Prostate gland (tissue), 2 donors: ENCODE measurements at regions not wholly inside any gene's neighbourhood (a gene's known extent, or its start where the extent isn't known, plus 50 kb on each side); places are given as distances from the start of the nearest gene placed in this dataset.

ENCODE experiments used
- DNase-seq: peaks from one replicate; pipeline ENCODE4 v3.0.0-alpha.2; 2019; ENCODE audit warnings: low spot score
- H3K27ac ChIP-seq, 2 donors: fragments of 200-600 bp; sonication (generic); 2 replicates each; pipeline ENCODE4 v1.5.1; 2017 to 2019
- H3K27me3 ChIP-seq: fragments of 200-600 bp; sonication (generic); replicated peaks from 2 replicates; pipeline ENCODE4 v1.5.1; 2019; ENCODE audit not compliant: insufficient read depth
- H3K36me3 ChIP-seq, 2 donors: fragments of 200-600 bp; sonication (generic); 1 replicate in 1 of 2; 2 replicates in 1 of 2; pipeline versions ENCODE4 v1.5.1 to v1.8.1; 2017 to 2019
- H3K4me1 ChIP-seq: fragments of 200-600 bp; sonication (generic); replicated peaks from 2 replicates; pipeline ENCODE4 v1.5.1; 2019
- H3K4me3 ChIP-seq, 2 donors: fragments of 200-600 bp; sonication (generic); 2 replicates each; pipeline ENCODE4 v1.5.1; 2017 to 2019
- H3K9me3 ChIP-seq: fragments of 200-600 bp; sonication (generic); 2 replicates; pipeline ENCODE4 v1.5.1; 2017
- POLR2A ChIP-seq: fragments of 450-650 bp; IDR thresholded peaks from one replicate; pipeline ENCODE4 v1.6.1; 2016; ENCODE audit warnings: antibody characterized with exemption, mild to moderate bottlenecking
- POLR2AphosphoS5 ChIP-seq: sonication (generic); formaldehyde crosslinking; IDR thresholded peaks from one replicate; pipeline ENCODE4 v1.6.1; 2017; ENCODE audit warnings: antibody characterized with exemption
- WGBS: methylation state at CpG from one replicate; pipeline ENCODE4 v1.1.5; 2018; 5-methylcytosine and 5-hydroxymethylcytosine counted together
- intact Hi-C: fragments of 100-400 bp; cut with DNase I; formaldehyde crosslinking; loops from one replicate; pipeline ENCODE4 v1.14.2; 2022
- TF ChIP-seq, protein P1 (sequence below), 4 experiments: fragments of 200-600 bp in 2 of 4; fragments of 450-650 bp in 2 of 4; sonication (generic) in 2 of 4; IDR thresholded peaks; 1 replicate in 3 of 4; 2 replicates in 1 of 4; pipeline ENCODE4 v1.5.1; 2016 to 2019; ENCODE audit warnings: antibody characterized with exemption in 4 of 4, mild to moderate bottlenecking in 2 of 4, moderate library complexity in 2 of 4

DNA sequence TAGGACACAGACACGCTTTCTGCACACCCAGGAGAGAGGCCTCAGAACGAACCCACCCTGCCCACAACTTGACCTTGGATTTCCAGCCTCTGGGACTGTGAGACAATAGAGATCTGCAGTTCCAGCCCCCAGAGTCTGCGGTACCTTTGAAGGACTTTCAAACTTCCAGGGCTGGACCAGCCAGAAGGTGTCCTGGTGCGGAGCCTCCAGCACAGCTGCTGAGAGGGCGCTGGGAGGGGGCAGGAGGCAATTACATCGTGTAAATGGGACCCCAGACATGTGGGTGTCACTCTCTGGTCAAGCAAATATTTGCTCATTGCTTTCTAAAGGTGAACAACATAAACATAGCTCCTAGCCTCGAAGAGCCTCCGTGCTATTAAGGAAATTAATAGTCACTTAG lies 58.7 kb upstream of the ACTRT2 start:
- Histone ChIP-seq H3K4me3 (no peak overlapping the region), H3K4me1 (no peaks in the 10 kb centered on the region), H3K36me3 (no peaks in the 10 kb centered on the region), H3K27me3 (no peaks in the 10 kb centered on the region), H3K9me3 (no peaks in the 10 kb centered on the region), H3K27ac (no peak overlapping the region)
- TF ChIP-seq POLR2AphosphoS5 (no peak), POLR2A (no peak)
- TF ChIP-seq, protein P1, sequence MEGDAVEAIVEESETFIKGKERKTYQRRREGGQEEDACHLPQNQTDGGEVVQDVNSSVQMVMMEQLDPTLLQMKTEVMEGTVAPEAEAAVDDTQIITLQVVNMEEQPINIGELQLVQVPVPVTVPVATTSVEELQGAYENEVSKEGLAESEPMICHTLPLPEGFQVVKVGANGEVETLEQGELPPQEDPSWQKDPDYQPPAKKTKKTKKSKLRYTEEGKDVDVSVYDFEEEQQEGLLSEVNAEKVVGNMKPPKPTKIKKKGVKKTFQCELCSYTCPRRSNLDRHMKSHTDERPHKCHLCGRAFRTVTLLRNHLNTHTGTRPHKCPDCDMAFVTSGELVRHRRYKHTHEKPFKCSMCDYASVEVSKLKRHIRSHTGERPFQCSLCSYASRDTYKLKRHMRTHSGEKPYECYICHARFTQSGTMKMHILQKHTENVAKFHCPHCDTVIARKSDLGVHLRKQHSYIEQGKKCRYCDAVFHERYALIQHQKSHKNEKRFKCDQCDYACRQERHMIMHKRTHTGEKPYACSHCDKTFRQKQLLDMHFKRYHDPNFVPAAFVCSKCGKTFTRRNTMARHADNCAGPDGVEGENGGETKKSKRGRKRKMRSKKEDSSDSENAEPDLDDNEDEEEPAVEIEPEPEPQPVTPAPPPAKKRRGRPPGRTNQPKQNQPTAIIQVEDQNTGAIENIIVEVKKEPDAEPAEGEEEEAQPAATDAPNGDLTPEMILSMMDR (IDR thresholded peaks at IDR 0.05) = no peak
- WGBS = 53% methylated on average over 8 of the region's 8 CpGs
- no peak for DNase-seq
- intact Hi-C loops = no loop called here

DNA sequence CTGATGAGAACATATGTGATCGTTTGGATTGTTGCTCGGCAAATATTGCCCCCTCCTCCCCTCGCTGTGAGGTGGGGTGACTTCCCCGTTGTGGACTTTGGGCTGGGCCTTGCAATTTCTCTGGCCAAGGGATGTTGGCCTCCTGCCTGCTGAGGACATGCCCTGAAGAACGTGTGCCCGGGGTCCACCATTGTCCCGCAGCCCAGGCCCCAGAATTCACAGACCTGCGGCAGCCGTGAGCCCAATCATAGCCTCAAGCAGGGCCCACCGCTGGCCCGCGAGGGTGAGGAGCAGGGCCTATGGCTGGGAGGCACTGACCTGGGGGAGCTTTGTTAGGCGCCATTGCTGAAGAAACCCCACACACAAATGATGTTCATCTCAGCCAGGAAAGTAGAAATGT lies 58.3 kb upstream of the ACTRT2 start:
- WGBS = 51% methylated on average over 13 of the region's 13 CpGs
- DNase-seq = no peak
- TF ChIP-seq, protein P1 (IDR thresholded peaks at IDR 0.05) = no peak
- no peak for TF ChIP-seq POLR2A
- TF ChIP-seq POLR2AphosphoS5 = no peak
- Histone ChIP-seq H3K9me3 (no peaks in the 10 kb centered on the region), H3K4me3 (no peak overlapping the region), H3K27me3 (no peaks in the 10 kb centered on the region), H3K36me3 (no peaks in the 10 kb centered on the region), H3K4me1 (no peaks in the 10 kb centered on the region), H3K27ac (no peak overlapping the region)
- intact Hi-C loops = no loop called here

DNA sequence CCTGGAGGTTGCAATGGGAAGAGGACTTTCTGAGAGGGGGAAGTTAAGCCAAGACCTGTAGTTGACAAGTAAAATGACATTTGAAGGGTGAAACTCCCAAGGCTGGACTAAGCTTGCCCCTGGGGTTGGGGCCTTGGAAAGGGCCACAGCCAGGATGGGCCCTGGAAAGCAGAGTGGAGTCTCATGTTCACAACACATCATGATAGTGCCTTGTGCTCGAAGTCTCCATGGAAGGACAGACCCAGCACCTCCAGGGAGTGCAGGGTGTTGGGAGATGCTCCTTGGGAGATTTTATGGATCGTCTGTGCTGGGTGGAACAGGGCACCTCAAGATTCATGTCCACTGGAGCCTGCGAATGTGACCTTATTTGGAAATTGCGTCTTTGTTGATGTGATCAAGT lies 55.6 kb upstream of the ACTRT2 start:
- no peak for DNase-seq
- H3K27ac ChIP-seq = no peak overlapping the region
- TF ChIP-seq, protein P1 (IDR thresholded peaks at IDR 0.05) = no peak
- TF ChIP-seq POLR2AphosphoS5 (no peak), POLR2A (no peak)
- intact Hi-C loops = no loop called here
- H3K4me3 ChIP-seq = no peak overlapping the region
- H3K36me3 ChIP-seq = no peaks in the 10 kb centered on the region
- 88% methylated on average over 4 of the region's 4 CpGs for WGBS
- no peaks in the 10 kb centered on the region for H3K27me3 ChIP-seq
- H3K4me1 ChIP-seq = no peaks in the 10 kb centered on the region
- no peaks in the 10 kb centered on the region for H3K9me3 ChIP-seq

DNA sequence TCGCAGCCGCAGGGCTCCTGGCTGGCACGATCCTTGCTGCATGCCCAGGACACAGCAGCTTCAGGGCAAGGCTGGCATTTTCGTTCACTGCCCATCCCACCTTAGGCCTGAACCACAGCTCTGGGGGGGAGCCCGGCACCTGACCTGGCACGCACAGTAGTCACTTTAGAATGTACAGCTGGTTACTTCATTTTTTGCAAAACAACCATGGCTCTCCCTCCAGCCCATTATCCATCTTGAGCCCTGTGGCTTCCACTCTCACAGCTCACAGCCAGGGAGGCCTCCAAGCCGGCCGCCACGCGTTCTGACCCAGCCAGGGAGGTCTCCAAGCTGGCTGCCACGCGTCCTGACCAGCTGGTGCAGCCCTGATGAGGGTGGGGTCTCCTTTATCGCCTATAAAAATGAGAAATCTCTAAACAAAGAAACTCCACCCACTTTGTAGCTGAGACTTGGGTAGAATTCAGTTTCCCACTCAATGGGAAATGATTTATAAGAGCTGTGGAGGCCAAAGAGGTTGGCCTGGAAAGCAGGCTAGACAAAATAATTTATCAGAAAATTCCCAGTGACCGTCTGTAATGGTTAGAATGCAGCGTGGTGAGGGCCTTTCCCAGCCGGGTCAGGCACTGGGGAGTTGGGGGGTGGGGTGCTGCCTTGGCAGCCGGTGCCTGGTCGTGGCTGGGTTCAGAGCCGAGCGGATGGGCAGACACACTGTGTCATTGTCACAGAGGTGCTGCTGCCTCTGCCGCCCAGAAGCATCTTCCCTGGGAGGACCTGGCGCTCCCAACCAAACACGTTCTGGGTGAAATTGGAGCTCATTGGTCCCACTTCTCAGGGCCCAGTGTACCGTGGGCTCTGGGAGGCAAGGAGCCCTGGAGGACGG lies 54.6 kb upstream of the ACTRT2 start:
- intact Hi-C loops = no loop called here
- TF ChIP-seq POLR2A (no peak), POLR2AphosphoS5 (no peak)
- TF ChIP-seq, protein P1 (IDR thresholded peaks at IDR 0.05) = no peak
- no peaks in the 10 kb centered on the region for H3K4me1 ChIP-seq
- H3K4me3 ChIP-seq = no peak overlapping the region
- DNase-seq = no peak
- no peak overlapping the region for H3K27ac ChIP-seq
- no peaks in the 10 kb centered on the region for H3K9me3 ChIP-seq
- H3K27me3 ChIP-seq = peaks cover 2% of the 10 kb centered on the region
- no peaks in the 10 kb centered on the region for H3K36me3 ChIP-seq
- WGBS = 61% methylated on average over 21 of the region's 25 CpGs

DNA sequence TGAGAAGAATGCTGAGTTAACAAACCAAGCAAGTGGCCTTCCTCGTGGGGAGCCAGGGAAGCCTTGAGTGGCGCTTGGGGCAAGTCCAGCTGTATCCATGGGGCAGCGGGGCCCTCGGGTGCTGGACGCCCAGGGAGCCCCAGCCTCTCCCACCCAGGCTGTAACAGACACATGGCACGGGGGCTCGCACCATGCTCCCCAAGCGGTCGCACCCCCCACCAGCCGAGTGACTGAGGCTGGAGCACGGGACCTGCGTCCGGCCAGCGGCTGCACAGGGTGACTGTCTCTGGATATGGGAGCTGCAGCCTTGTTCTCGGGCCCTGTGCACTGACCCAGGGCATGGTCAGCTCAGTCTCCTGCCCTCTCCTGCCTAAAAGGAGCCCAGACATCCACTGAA lies 53.9 kb upstream of the ACTRT2 start:
- DNase-seq = no peak
- no peak for TF ChIP-seq POLR2A
- TF ChIP-seq POLR2AphosphoS5 = no peak
- TF ChIP-seq, protein P1 (IDR thresholded peaks at IDR 0.05) = no peak
- intact Hi-C loops = no loop called here
- Histone ChIP-seq H3K4me3 (no peak overlapping the region), H3K36me3 (no peaks in the 10 kb centered on the region), H3K27me3 (peaks cover 2% of the 10 kb centered on the region), H3K9me3 (no peaks in the 10 kb centered on the region), H3K27ac (no peak overlapping the region), H3K4me1 (no peaks in the 10 kb centered on the region)
- 85% methylated on average over 14 of the region's 15 CpGs for WGBS
